SH-SY5Y (cell line): ENCODE measurements at regions not wholly inside any gene's neighbourhood (a gene's known extent, or its start where the extent isn't known, plus 50 kb on each side); places are given as distances from the start of the nearest gene placed in this dataset.

ENCODE experiments used
- GATA2 ChIP-seq: IDR thresholded peaks from 2 replicates; pipeline ENCODE4 v1.6.1; 2011; ENCODE audit warnings: mild to moderate bottlenecking, low read depth, low read length
- GATA3 ChIP-seq: IDR thresholded peaks from 2 replicates; pipeline ENCODE4 v1.6.1; 2011; ENCODE audit warnings: low read depth, mild to moderate bottlenecking, low read length, moderate library complexity

- TF ChIP-seq GATA3, result no peak
- no peak for TF ChIP-seq GATA2
Observed at GRCh38 chr1:188154196-188154595, 1325.4 kb downstream of the PLA2G4A start.
